ENCODE measurements at regions not wholly inside any gene's neighbourhood (a gene's known extent, or its start where the extent isn't known, plus 50 kb on each side); places are given as distances from the start of the nearest gene placed in this dataset.
"Not testable (repeated sequence)": the region's sequence is repeated elsewhere in the genome, so short reads cannot be mapped to it uniquely, and the experiment has no call there.

GRCh38 chr4:29726938-29727337, 993.2 kb upstream of the PCDH7 start:
- Histone ChIP-seq H3K36me3 (no peaks in the 10 kb centered on the region), H3K4me3 (ENCODE audit: low read depth, low read length) (no peak overlapping the region), H3K27me3 (no peaks in the 10 kb centered on the region), H3K9me3 (no peaks in the 10 kb centered on the region), H3K4me1 (no peaks in the 10 kb centered on the region)
- no peak for TF ChIP-seq CTCF (IDR thresholded peaks at IDR 0.05; ENCODE audit: low read depth, low read length)
- no peak for DNase-seq

- Histone ChIP-seq H3K4me3 (ENCODE audit: low read depth, low read length) (no peak overlapping the region), H3K4me1 (no peaks in the 10 kb centered on the region), H3K36me3 (no peaks in the 10 kb centered on the region), H3K27me3 (no peaks in the 10 kb centered on the region), H3K9me3 (no peaks in the 10 kb centered on the region)
- no peak for TF ChIP-seq CTCF (IDR thresholded peaks at IDR 0.05; ENCODE audit: low read depth, low read length)
- no peak for DNase-seq
These were observed 985.6 kb upstream of the PCDH7 start for GRCh38 chr4:29734343-29735213.

GRCh38 chr4:29756966-29757365, 963.2 kb upstream of the PCDH7 start:
- Histone ChIP-seq H3K27me3 (no peaks in the 10 kb centered on the region), H3K36me3 (no peaks in the 10 kb centered on the region), H3K4me1 (no peaks in the 10 kb centered on the region), H3K4me3 (ENCODE audit: low read depth, low read length) (no peak overlapping the region), H3K9me3 (no peaks in the 10 kb centered on the region)
- no peak for TF ChIP-seq CTCF (IDR thresholded peaks at IDR 0.05; ENCODE audit: low read depth, low read length)
- DNase-seq, result no peak

- Histone ChIP-seq H3K36me3 (no peaks in the 10 kb centered on the region), H3K4me1 (no peaks in the 10 kb centered on the region), H3K27me3 (no peaks in the 10 kb centered on the region), H3K9me3 (no peaks in the 10 kb centered on the region), H3K4me3 (ENCODE audit: low read depth, low read length) (no peak overlapping the region)
- TF ChIP-seq CTCF (IDR thresholded peaks at IDR 0.05; ENCODE audit: low read depth, low read length), result no peak
- DNase-seq, result no peak
These were observed 958.0 kb upstream of the PCDH7 start for GRCh38 chr4:29762151-29762550.

- no peak for TF ChIP-seq CTCF (IDR thresholded peaks at IDR 0.05; ENCODE audit: low read depth, low read length)
- DNase-seq, result no peak
- Histone ChIP-seq H3K4me3 (ENCODE audit: low read depth, low read length) (no peak overlapping the region), H3K36me3 (no peaks in the 10 kb centered on the region), H3K27me3 (no peaks in the 10 kb centered on the region), H3K9me3 (no peaks in the 10 kb centered on the region), H3K4me1 (no peaks in the 10 kb centered on the region)
These were observed 949.5 kb upstream of the PCDH7 start for GRCh38 chr4:29770627-29771026.

GRCh38 chr4:29788123-29788522, 932.0 kb upstream of the PCDH7 start:
- not testable (repeated sequence) for H3K4me3 ChIP-seq (ENCODE audit: low read depth, low read length); H3K36me3 ChIP-seq; H3K27me3 ChIP-seq; DNase-seq; H3K9me3 ChIP-seq; H3K4me1 ChIP-seq
